Left ventricle myocardium inferior (tissue), 1 donor: ENCODE measurements at regions not wholly inside any gene's neighbourhood (a gene's known extent, or its start where the extent isn't known, plus 50 kb on each side); places are given as distances from the start of the nearest gene placed in this dataset.

Experiments
- DNase-seq: peaks from one replicate; pipeline ENCODE4 v3.0.0-alpha.2; 2020
- H3K27ac ChIP-seq: fragments of 200-600 bp; replicated peaks from 2 replicates; pipeline ENCODE4 v1.8.0; 2021
- H3K27me3 ChIP-seq: fragments of 200-600 bp; 2 replicates; pipeline ENCODE4 v1.8.0; 2021; ENCODE audit warnings: low read depth
- H3K36me3 ChIP-seq: fragments of 200-600 bp; 2 replicates; pipeline ENCODE4 v1.8.0; 2021
- H3K4me1 ChIP-seq: fragments of 200-600 bp; 2 replicates; pipeline ENCODE4 v1.8.0; 2021
- H3K4me3 ChIP-seq: fragments of 200-600 bp; 2 replicates; pipeline ENCODE4 v1.8.0; 2021; ENCODE audit warnings: mild to moderate bottlenecking, moderate library complexity
- H3K9me3 ChIP-seq: fragments of 200-600 bp; replicated peaks from 2 replicates; pipeline ENCODE4 v1.8.0; 2021
- CTCF ChIP-seq: fragments of 200-600 bp; IDR thresholded peaks from 2 replicates; pipeline ENCODE4 v1.8.0; 2021; ENCODE audit warnings: antibody characterized with exemption, mild to moderate bottlenecking, borderline replicate concordance
- intact Hi-C: fragments of 100-400 bp; cut with micrococcal nuclease; formaldehyde crosslinking; loops from one replicate; pipeline ENCODE4 v1.11.0; 2022
- donor health status: DM: no; HTN: yes; CAD: no; lungs with severe emphysema.

GRCh38 chr6:87995461-87995860, 52.2 kb upstream of the SPACA1 start:
- intact Hi-C loops: no loop called here
- Histone ChIP-seq H3K9me3 (peaks cover 5% of the 10 kb centered on the region), H3K4me3 (no peak overlapping the region), H3K27me3 (peaks cover 17% of the 10 kb centered on the region), H3K4me1 (no peaks in the 10 kb centered on the region), H3K27ac (no peak overlapping the region), H3K36me3 (no peaks in the 10 kb centered on the region)
- TF ChIP-seq CTCF: no peak
- no peak for DNase-seq

GRCh38 chr6:87993356-87993755, 54.3 kb upstream of the SPACA1 start:
- no peak overlapping the region for H3K4me3 ChIP-seq
- TF ChIP-seq CTCF: no peak
- peaks cover under 1% of the 10 kb centered on the region for H3K9me3 ChIP-seq
- H3K27ac ChIP-seq: no peak overlapping the region
- H3K27me3 ChIP-seq: peaks cover 4% of the 10 kb centered on the region
- H3K4me1 ChIP-seq: no peaks in the 10 kb centered on the region
- no peaks in the 10 kb centered on the region for H3K36me3 ChIP-seq
- no peak for DNase-seq
- intact Hi-C loops: no loop called here

GRCh38 chr6:87990871-87991270, 56.8 kb upstream of the SPACA1 start:
- DNase-seq: no peak
- no peak for TF ChIP-seq CTCF
- peaks cover 9% of the 10 kb centered on the region for H3K9me3 ChIP-seq

GRCh38 chr6:87982134-87982533, 65.5 kb upstream of the SPACA1 start:
- intact Hi-C loops: no loop called here
- no peak overlapping the region for H3K4me3 ChIP-seq
- H3K9me3 ChIP-seq: no peaks in the 10 kb centered on the region
- no peak for DNase-seq
- H3K4me1 ChIP-seq: no peaks in the 10 kb centered on the region
- TF ChIP-seq CTCF: no peak
- no peaks in the 10 kb centered on the region for H3K36me3 ChIP-seq
- H3K27ac ChIP-seq: no peak overlapping the region
- peaks cover 7% of the 10 kb centered on the region for H3K27me3 ChIP-seq

More at GRCh38 chr6:87990871-87991270, 56.8 kb upstream of the SPACA1 start:
- Histone ChIP-seq H3K4me1 (no peaks in the 10 kb centered on the region), H3K27me3 (no peaks in the 10 kb centered on the region), H3K4me3 (no peak overlapping the region), H3K36me3 (no peaks in the 10 kb centered on the region), H3K27ac (no peak overlapping the region)
- intact Hi-C loops: no loop called here

GRCh38 chr6:87979737-87980136, 67.9 kb upstream of the SPACA1 start:
- Histone ChIP-seq H3K9me3 (no peaks in the 10 kb centered on the region), H3K4me3 (no peak overlapping the region), H3K4me1 (no peaks in the 10 kb centered on the region), H3K27ac (no peak overlapping the region), H3K36me3 (no peaks in the 10 kb centered on the region), H3K27me3 (peaks cover 24% of the 10 kb centered on the region)
- intact Hi-C loops: no loop called here
- TF ChIP-seq CTCF: no peak
- DNase-seq: no peak

GRCh38 chr6:87976616-87977015, 71.0 kb upstream of the SPACA1 start:
- no peaks in the 10 kb centered on the region for H3K9me3 ChIP-seq
- no peaks in the 10 kb centered on the region for H3K36me3 ChIP-seq
- no peak overlapping the region for H3K27ac ChIP-seq
- intact Hi-C loops: no loop called here
- H3K27me3 ChIP-seq: peaks cover 24% of the 10 kb centered on the region
- TF ChIP-seq CTCF: no peak
- H3K4me1 ChIP-seq: no peaks in the 10 kb centered on the region
- no peak overlapping the region for H3K4me3 ChIP-seq
- DNase-seq: no peak
